ENCODE measurements at regions not wholly inside any gene's neighbourhood (a gene's known extent, or its start where the extent isn't known, plus 50 kb on each side); places are given as distances from the start of the nearest gene placed in this dataset.

DNA sequence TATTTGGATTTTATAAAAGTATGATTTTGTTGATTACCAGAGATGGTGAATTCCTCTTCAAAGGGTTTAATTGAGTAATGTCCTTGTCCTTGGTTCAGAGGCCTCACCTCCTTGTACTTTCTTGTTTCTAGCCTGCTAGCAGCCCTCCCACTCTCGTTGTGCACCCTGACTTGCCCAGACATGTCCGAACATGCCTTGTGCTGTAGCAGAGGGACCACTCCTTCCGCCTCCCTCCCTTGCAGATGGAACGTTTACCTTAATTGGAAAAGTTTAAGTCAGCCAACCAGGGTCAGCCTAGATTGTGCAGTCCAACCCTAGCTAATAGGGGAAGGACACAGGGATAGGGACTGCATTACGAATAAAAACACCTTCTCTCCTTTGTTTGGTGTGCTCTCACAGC is 406.9 kb upstream of the NMUR2 start:
- WGBS (ENCODE audit: insufficient coverage): 77% methylated on average over 5 of the region's 5 CpGs
- intact Hi-C loops (cut with micrococcal nuclease): no loop called here
- no peak overlapping the region for H3K4me3 Mint-ChIP-seq

GRCh38 chr5:152813526-152813925 is 408.4 kb upstream of the NMUR2 start:
- WGBS (ENCODE audit: insufficient coverage): 85% methylated on average over 6 of the region's 6 CpGs
- Histone ChIP-seq H3K36me3 (ENCODE audit: control insufficient read depth, insufficient read depth, low read length) (no peaks in the 10 kb centered on the region), H3K27me3 (ENCODE audit: control insufficient read depth, insufficient read depth, low read length) (no peaks in the 10 kb centered on the region), H3K4me3 (ENCODE audit: low read length) (no peak overlapping the region), H3K4me1 (ENCODE audit: control insufficient read depth, insufficient read depth, low read length) (no peaks in the 10 kb centered on the region), H3K27ac (ENCODE audit: low read length) (no peak overlapping the region), H3K9me3 (ENCODE audit: control insufficient read depth, insufficient read depth, low read length) (no peaks in the 10 kb centered on the region)
- no peaks in the 10 kb centered on the region for H3K36me3 Mint-ChIP-seq
- H3K4me1 Mint-ChIP-seq: no peaks in the 10 kb centered on the region
- H3K27ac Mint-ChIP-seq: no peak overlapping the region
- intact Hi-C loops (cut with micrococcal nuclease): no loop called here
- no peaks in the 10 kb centered on the region for H3K27me3 Mint-ChIP-seq (ENCODE audit: low read depth in 2 of 2)
- peaks cover 8 to 12% of the 10 kb centered on the region in 2 donors for H3K9me3 Mint-ChIP-seq
- H3K4me3 Mint-ChIP-seq: no peak overlapping the region
- TF ChIP-seq, protein P1, sequence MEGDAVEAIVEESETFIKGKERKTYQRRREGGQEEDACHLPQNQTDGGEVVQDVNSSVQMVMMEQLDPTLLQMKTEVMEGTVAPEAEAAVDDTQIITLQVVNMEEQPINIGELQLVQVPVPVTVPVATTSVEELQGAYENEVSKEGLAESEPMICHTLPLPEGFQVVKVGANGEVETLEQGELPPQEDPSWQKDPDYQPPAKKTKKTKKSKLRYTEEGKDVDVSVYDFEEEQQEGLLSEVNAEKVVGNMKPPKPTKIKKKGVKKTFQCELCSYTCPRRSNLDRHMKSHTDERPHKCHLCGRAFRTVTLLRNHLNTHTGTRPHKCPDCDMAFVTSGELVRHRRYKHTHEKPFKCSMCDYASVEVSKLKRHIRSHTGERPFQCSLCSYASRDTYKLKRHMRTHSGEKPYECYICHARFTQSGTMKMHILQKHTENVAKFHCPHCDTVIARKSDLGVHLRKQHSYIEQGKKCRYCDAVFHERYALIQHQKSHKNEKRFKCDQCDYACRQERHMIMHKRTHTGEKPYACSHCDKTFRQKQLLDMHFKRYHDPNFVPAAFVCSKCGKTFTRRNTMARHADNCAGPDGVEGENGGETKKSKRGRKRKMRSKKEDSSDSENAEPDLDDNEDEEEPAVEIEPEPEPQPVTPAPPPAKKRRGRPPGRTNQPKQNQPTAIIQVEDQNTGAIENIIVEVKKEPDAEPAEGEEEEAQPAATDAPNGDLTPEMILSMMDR (IDR thresholded peaks at IDR 0.05): no peak
- DNase-seq (no peak), ATAC-seq (no peak)

More for the DNA sequence above, 406.9 kb upstream of the NMUR2 start:
- DNase-seq (no peak), ATAC-seq (no peak)
- no peak overlapping the region for H3K27ac ChIP-seq (ENCODE audit: low read length)
- no peaks in the 10 kb centered on the region for H3K4me1 ChIP-seq (ENCODE audit: control insufficient read depth, insufficient read depth, low read length)
- H3K36me3 Mint-ChIP-seq: no peaks in the 10 kb centered on the region
- no peaks in the 10 kb centered on the region for H3K36me3 ChIP-seq (ENCODE audit: control insufficient read depth, insufficient read depth, low read length)
- no peaks in the 10 kb centered on the region for H3K4me1 Mint-ChIP-seq
- H3K9me3 ChIP-seq (ENCODE audit: control insufficient read depth, insufficient read depth, low read length): no peaks in the 10 kb centered on the region
- H3K27me3 ChIP-seq (ENCODE audit: control insufficient read depth, insufficient read depth, low read length): no peaks in the 10 kb centered on the region
- peaks cover 7 to 12% of the 10 kb centered on the region in 2 donors for H3K9me3 Mint-ChIP-seq
- no peaks in the 10 kb centered on the region for H3K27me3 Mint-ChIP-seq (ENCODE audit: low read depth in 2 of 2)
- TF ChIP-seq, protein P1 (IDR thresholded peaks at IDR 0.05): no peak
- no peak overlapping the region for H3K27ac Mint-ChIP-seq
- no peak overlapping the region for H3K4me3 ChIP-seq (ENCODE audit: low read length)

GRCh38 chr5:152819891-152820290 is 414.8 kb upstream of the NMUR2 start:
- TF ChIP-seq, protein P1 (IDR thresholded peaks at IDR 0.05): no peak
- no peak overlapping the region for H3K27ac Mint-ChIP-seq

DNA sequence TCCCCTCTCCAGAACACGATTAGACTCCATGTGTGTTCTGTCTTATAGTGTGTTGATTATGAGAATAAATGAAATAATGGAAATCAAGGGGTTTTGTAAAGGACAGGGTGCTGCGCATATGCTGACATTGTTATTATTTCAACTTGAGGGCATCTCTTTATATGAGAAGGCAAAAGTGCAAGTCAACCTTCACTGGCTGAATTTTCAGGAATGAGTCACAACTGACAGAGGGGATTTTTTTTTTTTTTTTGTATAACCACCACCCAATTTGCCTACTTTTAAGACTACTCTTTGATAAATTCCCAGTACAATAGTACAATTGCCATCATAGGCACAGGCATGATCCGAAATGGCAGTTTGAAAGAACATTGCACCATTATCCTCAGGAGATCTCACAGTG is 419.2 kb upstream of the NMUR2 start:
- Mint-ChIP-seq H3K27me3 (ENCODE audit: low read depth in 2 of 2) (no peaks in the 10 kb centered on the region), H3K27ac (no peak overlapping the region), H3K4me1 (no peaks in the 10 kb centered on the region), H3K9me3 (peaks cover 19 to 28% of the 10 kb centered on the region in 2 donors), H3K4me3 (no peak overlapping the region), H3K36me3 (no peaks in the 10 kb centered on the region)
- intact Hi-C loops (cut with micrococcal nuclease): no loop called here
- ATAC-seq: no peak
- TF ChIP-seq, protein P1 (IDR thresholded peaks at IDR 0.05): no peak
- no peak overlapping the region for H3K27ac ChIP-seq (ENCODE audit: low read length)
- H3K36me3 ChIP-seq (ENCODE audit: control insufficient read depth, insufficient read depth, low read length): no peaks in the 10 kb centered on the region
- peaks cover 6% of the 10 kb centered on the region for H3K9me3 ChIP-seq (ENCODE audit: control insufficient read depth, insufficient read depth, low read length)
- H3K4me3 ChIP-seq (ENCODE audit: low read length): no peak overlapping the region
- 82% methylated on average over 3 of the region's 3 CpGs for WGBS (ENCODE audit: insufficient coverage)
- no peaks in the 10 kb centered on the region for H3K27me3 ChIP-seq (ENCODE audit: control insufficient read depth, insufficient read depth, low read length)
- no peak for DNase-seq
- no peaks in the 10 kb centered on the region for H3K4me1 ChIP-seq (ENCODE audit: control insufficient read depth, insufficient read depth, low read length)

More at GRCh38 chr5:152819891-152820290, 414.8 kb upstream of the NMUR2 start:
- peaks cover 6% of the 10 kb centered on the region for H3K9me3 ChIP-seq (ENCODE audit: control insufficient read depth, insufficient read depth, low read length)
- Mint-ChIP-seq H3K36me3 (no peaks in the 10 kb centered on the region), H3K4me3 (no peak overlapping the region), H3K9me3 (peaks cover 9 to 11% of the 10 kb centered on the region in 2 donors), H3K27me3 (ENCODE audit: low read depth in 2 of 2) (no peaks in the 10 kb centered on the region), H3K4me1 (no peaks in the 10 kb centered on the region)
- H3K4me1 ChIP-seq (ENCODE audit: control insufficient read depth, insufficient read depth, low read length): no peaks in the 10 kb centered on the region
- H3K36me3 ChIP-seq (ENCODE audit: control insufficient read depth, insufficient read depth, low read length): no peaks in the 10 kb centered on the region
- no peak overlapping the region for H3K27ac ChIP-seq (ENCODE audit: low read length)
- H3K27me3 ChIP-seq (ENCODE audit: control insufficient read depth, insufficient read depth, low read length): no peaks in the 10 kb centered on the region
- H3K4me3 ChIP-seq (ENCODE audit: low read length): no peak overlapping the region
- intact Hi-C loops (cut with micrococcal nuclease): no loop called here
- DNase-seq (no peak), ATAC-seq (no peak)

Data from natural killer cell (primary cell).